ENCODE measurements at regions not wholly inside any gene's neighbourhood (a gene's known extent, or its start where the extent isn't known, plus 50 kb on each side); places are given as distances from the start of the nearest gene placed in this dataset.

- TF ChIP-seq CTCF (IDR thresholded peaks at IDR 0.05 in 2 of 3, conservative IDR thresholded peaks at IDR 0.05 in 1 of 3; ENCODE audit: insufficient read depth in 2 of 3, low read depth in 1 of 3, low read length in 3 of 3) (no peak), RFX1 (IDR thresholded peaks at IDR 0.05) (no peak), TBL1XR1 (IDR thresholded peaks at IDR 0.05; ENCODE audit: low read length in 2 of 2) (no peak), ZBTB49 (CRISPR knock-in tag; IDR thresholded peaks at IDR 0.05; ENCODE audit: borderline replicate concordance) (no peak)
These were observed 53.3 kb upstream of the UFL1 start for GRCh38 chr6:96468281-96468680.
